NCI-H82 (cell line): ENCODE measurements at regions not wholly inside any gene's neighbourhood (a gene's known extent, or its start where the extent isn't known, plus 50 kb on each side); places are given as distances from the start of the nearest gene placed in this dataset.
"Not testable (repeated sequence)": the region's sequence is repeated elsewhere in the genome, so short reads cannot be mapped to it uniquely, and the experiment has no call there.

ENCODE experiments used
- DNase-seq: peaks from one replicate; lab custom pipeline; 2025; lab: John Stamatoyannopoulos, UW

GRCh38 chr4:186847429-186848131, 123.9 kb upstream of the FAT1 start:
- not testable (repeated sequence) for DNase-seq

DNA sequence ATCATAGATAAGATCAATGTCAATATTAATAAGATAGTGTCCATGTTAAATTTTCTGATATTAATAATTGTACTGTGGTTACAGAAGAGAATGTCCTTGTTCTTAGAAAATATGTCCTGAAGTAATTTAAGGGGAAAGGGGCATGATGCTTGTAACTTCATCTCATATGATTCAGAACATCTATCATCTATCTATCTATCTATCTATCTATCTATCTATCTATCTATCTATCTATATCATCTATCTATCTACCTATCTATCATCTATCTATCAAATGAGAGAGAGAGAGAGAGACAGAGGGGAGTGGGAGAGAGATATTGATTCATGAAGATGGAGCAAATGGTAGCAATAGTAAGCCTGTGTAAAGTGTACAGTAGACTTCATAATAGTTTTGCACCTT, 124.8 kb upstream of the FAT1 start:
- no peak for DNase-seq

DNA sequence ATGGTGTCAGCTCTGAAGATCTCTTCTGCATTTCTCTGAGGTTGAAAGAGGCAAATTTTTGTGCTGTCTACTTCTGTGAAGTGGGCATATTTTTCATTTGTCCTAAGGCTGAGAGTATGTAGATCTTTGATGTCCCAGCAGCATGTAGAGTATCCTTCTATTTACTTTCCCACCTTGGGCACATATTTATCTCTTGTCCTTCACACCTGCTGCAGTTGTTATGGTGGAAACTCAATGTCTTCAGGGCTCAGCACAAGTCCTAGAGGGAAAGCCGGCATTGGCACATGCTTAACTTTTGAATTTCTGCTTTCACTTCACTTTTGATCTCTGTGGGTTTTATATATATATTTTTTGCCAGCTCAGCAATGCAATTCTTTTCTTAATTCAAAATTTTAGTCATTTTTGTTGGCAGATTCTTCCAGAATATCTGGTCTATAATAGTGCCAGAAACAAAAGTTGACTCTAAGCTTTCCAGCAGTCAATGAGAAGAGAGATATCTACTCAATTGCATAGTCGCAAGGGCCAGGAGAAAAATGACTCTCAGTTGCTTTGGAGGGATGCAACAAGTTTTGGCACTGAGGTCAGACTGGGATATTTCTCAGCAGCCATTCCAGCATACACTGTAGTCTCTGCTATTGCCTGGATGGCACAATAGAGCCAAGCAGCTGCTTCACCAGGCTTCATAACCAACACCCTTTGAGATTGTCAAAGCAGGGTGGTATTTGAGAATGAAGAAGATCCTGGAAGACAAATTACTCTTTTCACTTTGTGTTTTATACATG, 127.8 kb upstream of the FAT1 start:
- DNase-seq, result no peak

- DNase-seq, result no peak
Measured at GRCh38 chr4:186852073-186852420, 128.4 kb upstream of the FAT1 start.

DNA sequence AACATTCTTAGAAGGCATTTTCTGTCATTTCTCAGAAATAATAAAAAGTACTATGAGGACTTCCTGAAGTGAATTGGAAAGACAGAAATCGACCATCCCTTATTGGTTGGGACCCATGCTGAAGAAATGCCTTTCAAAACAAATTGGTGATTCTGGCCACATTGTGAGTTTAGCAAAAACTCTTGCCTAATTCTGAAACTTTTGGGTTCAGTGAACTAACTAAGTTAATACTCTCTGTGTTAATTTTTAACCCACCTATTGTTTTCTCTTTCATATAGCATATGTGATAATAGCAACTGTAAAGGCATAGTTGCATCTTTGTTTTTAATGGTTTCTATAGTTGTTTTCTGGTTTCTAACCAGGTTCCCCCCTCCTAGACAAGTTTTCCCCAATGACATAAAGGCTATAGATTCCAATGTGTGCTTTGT, 129.3 kb upstream of the FAT1 start:
- no peak for DNase-seq

DNA sequence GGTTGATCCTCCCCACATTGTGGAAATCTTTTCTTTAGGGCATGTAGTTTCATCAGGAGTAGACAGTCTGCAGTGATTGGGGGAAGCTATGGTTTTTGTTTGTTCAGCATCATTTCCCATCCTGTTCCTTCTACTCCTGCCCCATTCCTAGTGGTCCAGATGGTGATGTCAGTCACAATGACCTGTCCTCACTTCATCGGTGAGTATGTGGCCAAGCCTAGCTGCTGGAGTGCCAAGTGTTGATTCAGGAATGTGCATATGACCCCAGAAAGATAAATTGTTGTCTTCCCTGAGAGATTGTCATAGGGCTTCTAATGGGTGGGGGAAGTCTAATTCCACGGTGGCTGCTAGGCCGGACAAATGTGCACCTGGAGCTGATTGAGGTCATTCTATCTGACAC, 130.6 kb upstream of the FAT1 start:
- no peak for DNase-seq

GRCh38 chr4:186855111-186855510, 131.5 kb upstream of the FAT1 start:
- DNase-seq, result no peak

DNA sequence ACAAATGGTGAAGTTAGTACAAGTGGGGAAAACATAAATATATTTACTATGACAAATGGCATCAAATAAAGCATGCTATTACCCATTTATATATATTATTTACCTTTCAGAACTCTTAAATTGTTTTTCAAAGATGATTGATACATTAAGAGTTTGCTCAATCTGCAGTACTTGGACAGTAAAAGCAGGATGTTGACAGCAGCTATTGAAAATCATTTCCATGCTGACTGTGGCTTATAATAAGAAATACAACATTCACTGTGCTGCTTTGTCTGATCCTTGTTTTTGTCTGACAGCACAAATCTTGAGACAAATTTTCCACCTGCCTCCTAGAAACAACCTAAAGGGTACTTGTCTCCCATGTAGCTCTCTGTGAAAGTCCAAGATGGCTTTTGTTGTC, 134.1 kb upstream of the FAT1 start:
- no peak for DNase-seq

DNA sequence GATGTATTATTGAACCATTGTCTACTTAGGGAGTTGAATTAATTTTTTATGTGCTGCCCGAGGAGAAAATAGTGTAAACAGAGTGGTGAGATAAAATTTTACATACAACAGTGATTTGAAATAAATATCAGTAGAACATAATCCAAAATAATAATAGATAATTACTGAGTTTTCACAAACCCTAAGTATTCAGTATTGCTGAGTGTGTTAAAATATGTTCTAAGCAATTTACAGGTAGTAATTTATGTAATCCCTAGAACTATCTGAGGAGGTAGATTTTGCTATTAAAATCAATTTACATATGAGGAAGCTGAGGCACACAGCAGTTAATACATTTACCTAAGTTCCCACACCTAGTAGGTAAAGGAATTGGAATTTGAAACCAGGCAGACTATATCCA, 134.7 kb upstream of the FAT1 start:
- no peak for DNase-seq

- no peak for DNase-seq
Measured at GRCh38 chr4:186859420-186859819, 135.8 kb upstream of the FAT1 start.

DNA sequence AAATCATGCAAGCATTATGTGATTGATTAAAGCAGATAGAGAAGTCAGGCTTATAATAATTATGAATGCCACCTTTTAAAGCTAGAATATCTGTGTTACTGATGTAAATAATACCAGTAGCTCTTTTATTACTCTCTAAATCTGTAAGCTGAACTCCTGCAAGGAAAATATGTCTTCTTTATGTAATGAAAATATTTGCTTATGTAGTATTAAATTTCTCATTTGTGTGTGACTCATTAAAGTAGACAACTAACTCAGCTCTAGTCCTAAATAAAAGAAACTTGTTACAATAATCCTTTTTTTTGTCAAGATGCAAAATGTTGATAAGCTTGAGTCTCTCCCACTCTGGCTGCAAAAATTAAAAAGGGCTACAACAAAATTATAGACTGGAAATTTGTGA, 137.7 kb upstream of the FAT1 start:
- no peak for DNase-seq

- DNase-seq, result no peak
Measured at GRCh38 chr4:186871856-186872255, 148.2 kb upstream of the FAT1 start.

DNA sequence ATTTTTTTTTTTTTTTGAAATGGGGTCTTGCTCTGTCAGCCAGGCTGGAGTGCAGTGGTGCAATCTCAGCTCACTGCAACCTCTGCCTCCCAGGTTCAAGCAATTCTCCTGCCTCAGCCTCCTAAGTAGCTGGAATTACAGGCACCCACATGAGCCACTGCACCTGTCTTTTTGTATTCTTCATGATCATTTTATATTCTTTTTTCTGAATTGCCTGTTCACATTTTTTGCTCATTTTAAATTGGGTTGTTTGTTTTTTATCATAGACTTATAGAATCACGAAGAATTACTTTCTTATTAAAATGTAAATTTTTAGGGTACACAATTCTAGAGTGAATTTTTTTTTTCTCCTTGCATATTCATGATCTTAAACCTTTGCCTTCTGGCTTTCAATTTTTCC, 149.4 kb upstream of the FAT1 start:
- not testable (repeated sequence) for DNase-seq

DNA sequence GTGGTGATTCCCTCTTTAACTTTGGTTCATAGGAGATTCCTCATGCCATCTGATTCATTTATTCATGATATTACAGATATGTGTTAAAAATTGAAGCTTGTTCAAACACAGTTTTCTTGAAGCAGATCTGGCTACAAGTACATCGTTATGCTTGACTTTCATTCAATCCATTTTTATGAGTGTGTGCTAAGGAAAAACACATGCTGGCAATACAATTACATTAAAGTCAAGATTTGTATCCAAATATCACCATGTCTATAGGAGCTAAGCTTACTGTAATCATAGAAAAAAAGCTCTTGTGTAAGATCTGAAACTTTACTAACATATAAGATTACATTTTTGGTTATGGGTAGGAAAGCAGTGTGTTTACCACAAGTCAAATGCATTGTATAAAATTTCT, 151.8 kb upstream of the FAT1 start:
- DNase-seq, result no peak

DNA sequence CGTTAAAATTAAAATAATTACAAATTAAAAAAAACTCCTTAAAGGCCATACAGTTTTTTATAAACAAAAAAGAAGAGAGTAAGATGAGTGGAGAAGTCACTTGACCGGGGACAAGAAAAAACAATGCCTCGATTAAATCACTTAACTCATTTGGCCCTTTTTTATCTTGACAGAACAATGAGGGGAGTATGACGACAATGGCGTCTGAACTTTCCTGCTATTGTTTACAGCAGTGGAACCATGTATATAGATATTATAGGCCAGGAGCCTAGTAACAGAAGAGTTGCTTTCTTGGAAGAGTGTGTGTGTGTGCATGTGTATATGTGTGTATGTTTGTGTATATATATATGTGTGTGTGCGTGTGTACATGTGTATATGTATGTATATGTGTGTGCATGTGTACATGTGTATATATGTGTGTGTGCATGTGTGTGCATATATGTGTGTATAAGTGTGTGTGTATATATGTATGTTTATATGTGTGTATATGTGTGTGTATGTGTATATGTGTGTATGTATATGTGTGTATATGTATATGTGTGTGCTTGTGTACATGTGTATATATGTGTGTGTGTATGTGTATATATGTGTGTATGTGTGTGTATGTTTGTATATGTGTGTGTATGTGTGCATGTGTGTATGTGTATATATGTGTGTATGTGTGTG, 153.4 kb upstream of the FAT1 start:
- no peak for DNase-seq

GRCh38 chr4:186878203-186878776, 154.6 kb upstream of the FAT1 start:
- no peak for DNase-seq

GRCh38 chr4:186881521-186882220, 158.0 kb upstream of the FAT1 start:
- DNase-seq, result no peak

DNA sequence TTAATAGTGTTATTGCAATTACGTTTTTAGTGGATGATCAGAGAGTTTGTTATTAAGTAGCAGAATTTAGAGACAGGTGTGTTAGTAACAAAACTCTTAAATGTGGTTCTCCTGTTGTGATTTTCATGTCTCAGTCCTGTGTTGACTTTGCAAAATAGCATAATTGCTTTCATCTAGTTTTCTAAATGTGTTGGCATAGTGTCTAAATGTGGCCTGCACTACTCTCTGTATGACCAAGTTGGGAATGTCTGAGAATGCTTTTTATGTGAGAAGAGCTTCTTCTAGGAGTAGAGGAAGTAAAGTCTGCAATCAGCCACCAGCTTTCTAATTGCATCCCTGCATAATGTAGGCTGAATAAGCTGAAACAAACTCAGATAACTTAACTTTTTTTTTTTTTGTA, 158.6 kb upstream of the FAT1 start:
- no peak for DNase-seq

GRCh38 chr4:186885289-186885688, 161.6 kb upstream of the FAT1 start:
- no peak for DNase-seq

- DNase-seq, result no peak
Measured at GRCh38 chr4:186886759-186887158, 163.1 kb upstream of the FAT1 start.

- DNase-seq, result no peak
Measured at GRCh38 chr4:186887291-186887700, 163.6 kb upstream of the FAT1 start.

DNA sequence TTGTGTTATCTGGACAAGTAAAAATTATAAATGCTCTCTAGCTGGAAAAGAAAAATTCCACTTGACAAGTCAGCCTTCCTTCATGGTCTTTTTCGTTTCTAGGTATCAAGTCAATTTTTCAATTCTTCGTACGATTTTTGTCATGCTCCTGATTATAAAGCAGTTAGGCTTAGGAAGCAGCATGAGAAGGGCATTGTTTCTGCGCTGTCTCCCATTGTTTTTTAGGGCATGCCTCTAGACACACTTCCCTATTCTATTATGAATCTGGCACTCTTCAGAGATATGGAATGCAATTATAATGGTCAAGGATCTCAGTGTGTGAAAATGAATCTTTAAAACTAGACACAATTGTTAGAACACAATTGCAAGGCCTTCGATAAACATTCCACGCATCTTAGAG, 164.1 kb upstream of the FAT1 start:
- no peak for DNase-seq
